BE2C (cell line): ENCODE measurements at regions not wholly inside any gene's neighbourhood (a gene's known extent, or its start where the extent isn't known, plus 50 kb on each side); places are given as distances from the start of the nearest gene placed in this dataset.
A peak's percentile ranks its signal among the peaks of the same experiment; 100 is the strongest.

Source experiments
- DNase-seq: peaks from one replicate; pipeline ENCODE4 v3.0.0-alpha.2; 2020
- H3K27me3 ChIP-seq: fragments of 250-450 bp; sonication (Bioruptor Pico); 2 replicates; pipeline ENCODE4 v1.5.1; 2020; ENCODE audit warnings: mild to moderate bottlenecking
- H3K36me3 ChIP-seq: fragments of 250-450 bp; sonication (Bioruptor Pico); 2 replicates; pipeline ENCODE4 v1.5.1; 2020; ENCODE audit warnings: mild to moderate bottlenecking
- H3K4me1 ChIP-seq: fragments of 250-450 bp; sonication (Bioruptor Pico); 2 replicates; pipeline ENCODE4 v1.5.1; 2020
- H3K4me3 ChIP-seq: 2 replicates; pipeline ENCODE4 v1.5.1; 2011; ENCODE audit warnings: low read depth, low read length
- H3K9me3 ChIP-seq: fragments of 250-450 bp; sonication (Bioruptor Pico); 2 replicates; pipeline ENCODE4 v1.5.1; 2020
- TF ChIP-seq, protein P1 (sequence below): IDR thresholded peaks from 2 replicates; pipeline ENCODE4 v1.5.1; 2012; ENCODE audit warnings: mild to moderate bottlenecking, low read depth, low read length

DNA sequence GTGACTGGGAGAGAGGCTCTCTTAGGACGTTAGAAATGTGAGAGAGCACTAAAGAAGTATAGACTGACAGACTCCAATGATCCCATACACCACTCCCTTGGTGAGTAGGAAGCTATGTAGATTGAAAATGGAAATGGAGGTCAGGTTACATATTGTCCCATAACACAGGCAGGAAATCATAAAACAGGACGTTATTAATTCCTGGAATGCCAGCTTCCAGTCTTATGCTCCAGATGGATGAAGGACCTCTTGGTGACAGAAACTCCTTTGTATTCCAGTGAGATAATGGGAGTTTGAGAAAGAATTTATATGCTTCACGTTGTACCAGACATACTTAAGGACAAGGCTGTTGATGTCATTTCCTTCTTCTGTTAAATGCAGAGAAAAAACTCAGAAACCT, 338.2 kb upstream of the ITGA1 start:
- no peaks in the 10 kb centered on the region for H3K9me3 ChIP-seq
- no peak for DNase-seq
- H3K4me3 ChIP-seq = no peak overlapping the region
- H3K27me3 ChIP-seq = no peaks in the 10 kb centered on the region
- no peaks in the 10 kb centered on the region for H3K36me3 ChIP-seq
- 0 out of 2 replicates have a peak, but pooled peaks cover 3% of the 10 kb centered on the region for H3K4me1 ChIP-seq
- TF ChIP-seq, protein P1, sequence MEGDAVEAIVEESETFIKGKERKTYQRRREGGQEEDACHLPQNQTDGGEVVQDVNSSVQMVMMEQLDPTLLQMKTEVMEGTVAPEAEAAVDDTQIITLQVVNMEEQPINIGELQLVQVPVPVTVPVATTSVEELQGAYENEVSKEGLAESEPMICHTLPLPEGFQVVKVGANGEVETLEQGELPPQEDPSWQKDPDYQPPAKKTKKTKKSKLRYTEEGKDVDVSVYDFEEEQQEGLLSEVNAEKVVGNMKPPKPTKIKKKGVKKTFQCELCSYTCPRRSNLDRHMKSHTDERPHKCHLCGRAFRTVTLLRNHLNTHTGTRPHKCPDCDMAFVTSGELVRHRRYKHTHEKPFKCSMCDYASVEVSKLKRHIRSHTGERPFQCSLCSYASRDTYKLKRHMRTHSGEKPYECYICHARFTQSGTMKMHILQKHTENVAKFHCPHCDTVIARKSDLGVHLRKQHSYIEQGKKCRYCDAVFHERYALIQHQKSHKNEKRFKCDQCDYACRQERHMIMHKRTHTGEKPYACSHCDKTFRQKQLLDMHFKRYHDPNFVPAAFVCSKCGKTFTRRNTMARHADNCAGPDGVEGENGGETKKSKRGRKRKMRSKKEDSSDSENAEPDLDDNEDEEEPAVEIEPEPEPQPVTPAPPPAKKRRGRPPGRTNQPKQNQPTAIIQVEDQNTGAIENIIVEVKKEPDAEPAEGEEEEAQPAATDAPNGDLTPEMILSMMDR = no peak

DNA sequence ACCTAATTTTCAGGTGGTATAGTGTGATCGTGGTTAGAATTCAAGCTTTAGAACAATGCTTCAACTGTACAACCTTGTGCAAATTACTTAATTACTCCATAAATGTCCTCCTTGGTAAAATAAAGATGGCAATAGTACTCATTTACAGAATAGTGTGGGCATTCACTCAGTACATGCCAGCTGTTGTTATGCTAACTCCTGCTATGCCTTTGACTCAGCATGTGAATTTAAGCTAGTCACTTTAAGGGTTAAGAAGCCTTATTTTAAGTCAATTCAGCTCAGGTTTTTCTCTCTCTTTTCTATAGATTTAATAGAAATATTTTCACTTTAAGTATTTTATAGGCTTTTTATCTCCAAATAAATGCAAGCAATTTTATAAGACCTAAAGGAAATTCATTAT, 335.6 kb upstream of the ITGA1 start:
- Histone ChIP-seq H3K36me3 (no peaks in the 10 kb centered on the region), H3K27me3 (no peaks in the 10 kb centered on the region), H3K4me1 (0 out of 2 replicates have a peak, but pooled peaks cover 3% of the 10 kb centered on the region), H3K4me3 (no peak overlapping the region), H3K9me3 (no peaks in the 10 kb centered on the region)
- no peak for DNase-seq
- TF ChIP-seq, protein P1 = no peak

DNA sequence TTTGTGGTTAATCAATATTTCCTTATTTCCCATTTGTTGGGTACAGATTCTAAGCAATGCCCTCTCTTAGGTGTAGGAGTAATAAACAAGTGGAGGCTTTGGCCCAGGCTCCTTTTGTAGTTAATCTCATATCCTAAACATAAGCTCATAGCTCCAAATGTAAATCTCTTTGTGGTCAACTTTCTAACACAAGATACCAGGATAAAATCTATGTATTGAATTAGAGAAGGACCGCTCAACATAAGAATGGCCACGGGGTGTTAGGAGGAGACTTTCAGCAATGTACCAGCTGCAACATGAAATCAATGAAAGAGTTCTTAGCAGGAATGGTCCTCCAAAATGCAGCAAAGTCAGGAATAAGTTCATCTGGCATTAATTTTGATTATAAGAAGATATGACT, 334.5 kb upstream of the ITGA1 start:
- Histone ChIP-seq H3K4me3 (no peak overlapping the region), H3K4me1 (no peaks in the 10 kb centered on the region; the same call in 1 of the 2 replicates), H3K36me3 (no peaks in the 10 kb centered on the region), H3K9me3 (no peaks in the 10 kb centered on the region), H3K27me3 (no peaks in the 10 kb centered on the region)
- TF ChIP-seq, protein P1 = no peak
- no peak for DNase-seq

DNA sequence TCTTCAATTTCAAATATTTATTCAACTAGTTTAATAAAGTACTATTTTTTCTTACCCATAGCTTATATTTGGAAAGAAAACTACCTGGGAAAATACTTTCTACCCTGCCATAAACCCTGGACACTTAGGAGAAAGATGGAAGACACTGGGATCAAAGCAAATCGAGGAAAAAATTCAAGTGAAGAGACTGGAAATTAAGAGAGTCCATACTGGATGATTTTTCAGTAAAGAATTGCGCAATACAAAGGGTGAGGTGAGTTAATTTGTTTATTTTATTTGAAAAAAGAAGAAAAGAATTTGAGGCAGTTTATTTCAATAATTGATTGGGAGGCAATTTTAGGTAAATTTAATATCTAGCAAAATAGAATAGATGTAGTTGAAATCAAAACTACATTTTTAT, 331.8 kb upstream of the ITGA1 start:
- H3K9me3 ChIP-seq = no peaks in the 10 kb centered on the region
- H3K4me1 ChIP-seq = peaks cover 7% of the 10 kb centered on the region; the same call in 1 of the 2 replicates
- no peaks in the 10 kb centered on the region for H3K27me3 ChIP-seq
- TF ChIP-seq, protein P1 = no peak
- no peak for DNase-seq
- H3K4me3 ChIP-seq = no peak overlapping the region
- no peaks in the 10 kb centered on the region for H3K36me3 ChIP-seq

DNA sequence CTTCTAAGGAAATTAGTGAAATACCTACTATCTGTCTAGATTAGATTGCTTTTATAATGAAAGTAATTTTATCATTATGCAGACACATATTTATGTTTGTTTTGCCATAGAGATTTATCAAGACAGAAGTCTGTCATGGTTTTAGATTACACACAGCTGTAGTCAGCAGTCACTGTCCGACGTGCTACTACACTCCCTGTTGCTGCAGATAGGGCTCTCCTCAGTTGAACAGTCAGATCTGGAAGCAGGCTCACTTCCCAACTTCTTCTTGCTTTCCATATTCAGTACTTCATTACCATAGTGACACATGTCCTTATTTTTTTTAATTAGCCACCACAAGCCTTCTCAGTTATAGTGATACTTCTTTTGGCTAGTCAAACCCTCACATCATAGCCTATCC, 329.9 kb upstream of the ITGA1 start:
- Histone ChIP-seq H3K9me3 (no peaks in the 10 kb centered on the region), H3K4me3 (no peak overlapping the region), H3K36me3 (no peaks in the 10 kb centered on the region), H3K4me1 (peaks cover 7% of the 10 kb centered on the region; the same call in 1 of the 2 replicates), H3K27me3 (no peaks in the 10 kb centered on the region)
- peak; percentile 59 for DNase-seq
- TF ChIP-seq, protein P1 = no peak

DNA sequence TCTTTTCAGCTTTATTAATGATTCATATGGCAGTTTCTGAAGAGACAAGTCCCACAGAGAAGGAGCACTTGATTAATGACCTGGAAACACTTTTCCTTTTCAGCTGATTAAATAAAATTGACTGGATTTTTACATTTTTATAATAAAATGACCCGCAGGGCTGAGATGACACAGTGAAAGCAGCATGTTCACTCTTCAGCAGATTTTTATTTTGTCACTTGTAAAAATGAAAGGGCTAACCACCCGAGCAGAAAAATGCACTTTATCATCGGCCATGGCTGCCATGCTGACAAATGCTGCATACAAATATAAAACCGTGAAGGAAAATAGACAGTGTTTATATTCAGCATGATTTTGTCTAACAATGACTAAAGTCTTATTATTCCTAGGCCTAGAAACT, 321.6 kb upstream of the ITGA1 start:
- Histone ChIP-seq H3K9me3 (no peaks in the 10 kb centered on the region), H3K27me3 (no peaks in the 10 kb centered on the region), H3K4me3 (no peak overlapping the region), H3K36me3 (no peaks in the 10 kb centered on the region), H3K4me1 (peaks cover 9% of the 10 kb centered on the region)
- no peak for DNase-seq
- TF ChIP-seq, protein P1 = no peak
